NCI-H526 treated with DMSO at 0.1 percent for 48 hours (cell line): ENCODE measurements at regions not wholly inside any gene's neighbourhood (a gene's known extent, or its start where the extent isn't known, plus 50 kb on each side); places are given as distances from the start of the nearest gene placed in this dataset.
"Not testable (repeated sequence)": the region's sequence is repeated elsewhere in the genome, so short reads cannot be mapped to it uniquely, and the experiment has no call there.

ENCODE experiments used
- DNase-seq: peaks from one replicate; lab custom pipeline; 2025; lab: John Stamatoyannopoulos, UW

GRCh38 chr9:3659647-3660046 is 133.8 kb upstream of the RFX3 start:
- DNase-seq, result no peak

- no peak for DNase-seq
Measured at GRCh38 chr9:3658964-3659363, 133.2 kb upstream of the RFX3 start.

- DNase-seq, result no peak
Measured at GRCh38 chr9:3656224-3656623, 130.4 kb upstream of the RFX3 start.

- no peak for DNase-seq
Measured at GRCh38 chr9:3650994-3651622, 125.3 kb upstream of the RFX3 start.

GRCh38 chr9:3648722-3649246 is 123.0 kb upstream of the RFX3 start:
- no peak for DNase-seq

GRCh38 chr9:3648266-3648665 is 122.5 kb upstream of the RFX3 start:
- no peak for DNase-seq

DNA sequence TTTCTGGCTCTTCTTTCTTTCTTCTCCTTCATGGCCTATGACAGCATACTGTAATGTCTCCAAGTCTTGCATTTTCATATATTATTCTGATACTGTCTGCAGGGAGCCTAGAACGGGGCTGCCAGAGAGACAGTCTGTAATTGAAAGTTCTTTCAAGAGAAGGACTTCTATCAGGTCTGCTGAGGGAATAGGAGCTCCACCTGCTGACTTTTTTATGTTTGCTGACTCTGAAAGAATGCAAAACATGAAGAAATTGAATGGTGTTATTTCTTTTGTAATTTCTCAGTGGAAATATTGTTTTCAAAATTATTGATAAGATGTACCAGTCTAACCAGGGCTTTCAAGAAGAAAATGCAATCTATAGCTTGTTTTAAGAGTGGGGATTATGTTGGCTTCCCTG is 121.9 kb upstream of the RFX3 start:
- no peak for DNase-seq

GRCh38 chr9:3646226-3646625 is 120.4 kb upstream of the RFX3 start:
- DNase-seq, result no peak

DNA sequence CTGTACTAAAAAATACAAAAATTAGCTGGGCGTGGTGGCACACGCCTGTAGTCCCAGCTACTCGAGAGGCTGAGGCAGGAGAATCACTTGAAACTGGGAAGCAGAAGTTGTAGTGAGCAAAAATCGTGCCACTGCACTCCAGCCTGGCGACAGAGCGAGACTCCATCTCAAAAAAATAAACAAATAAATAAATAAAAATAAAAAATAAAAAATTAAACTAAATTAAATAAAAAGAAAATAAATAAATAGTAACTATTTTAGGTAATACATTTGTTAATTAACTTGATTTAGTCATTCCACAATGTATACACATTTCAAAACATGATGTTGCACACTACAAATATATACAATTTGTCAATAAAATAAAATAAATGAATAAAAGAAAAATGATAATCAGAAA is 116.3 kb upstream of the RFX3 start:
- DNase-seq, result not testable (repeated sequence)

DNA sequence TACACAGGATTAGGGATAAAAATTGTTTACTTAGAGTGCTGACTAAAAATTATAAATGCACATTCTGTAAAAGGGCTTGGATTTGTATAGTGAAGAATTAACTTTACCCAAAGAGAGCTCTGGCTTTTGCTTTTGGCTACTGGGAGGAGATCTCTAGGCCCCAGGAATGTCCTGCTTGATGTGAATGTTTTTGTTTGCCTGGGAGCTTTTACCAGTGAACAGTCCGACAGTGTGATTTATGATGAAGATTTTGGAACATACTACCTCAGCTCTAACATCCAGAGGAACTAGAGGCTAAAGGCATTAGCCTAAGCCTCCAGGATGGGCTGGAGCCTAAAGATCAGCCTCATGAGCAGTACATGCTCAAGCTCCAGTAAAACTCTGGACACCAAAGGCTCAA is 103.7 kb upstream of the RFX3 start:
- no peak for DNase-seq

DNA sequence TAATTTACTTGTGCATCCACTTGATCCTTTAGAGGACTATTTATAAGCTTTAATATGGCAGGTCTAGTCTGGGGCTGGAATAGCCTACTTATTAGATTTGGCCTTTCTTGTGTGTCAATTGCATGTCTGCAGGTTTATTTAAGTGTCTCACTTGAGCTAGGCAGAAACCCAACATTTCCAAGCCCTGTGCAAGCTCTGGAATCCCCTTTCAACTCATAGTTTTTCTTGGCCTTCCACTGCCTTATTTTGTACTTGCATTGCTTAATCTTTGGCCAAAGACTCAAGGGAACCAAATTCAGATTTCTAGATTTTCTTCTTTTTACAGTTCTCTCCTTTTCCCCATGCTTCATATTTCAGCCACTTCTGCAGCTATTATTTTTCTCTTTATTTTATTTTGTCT is 102.4 kb upstream of the RFX3 start:
- DNase-seq, result no peak

DNA sequence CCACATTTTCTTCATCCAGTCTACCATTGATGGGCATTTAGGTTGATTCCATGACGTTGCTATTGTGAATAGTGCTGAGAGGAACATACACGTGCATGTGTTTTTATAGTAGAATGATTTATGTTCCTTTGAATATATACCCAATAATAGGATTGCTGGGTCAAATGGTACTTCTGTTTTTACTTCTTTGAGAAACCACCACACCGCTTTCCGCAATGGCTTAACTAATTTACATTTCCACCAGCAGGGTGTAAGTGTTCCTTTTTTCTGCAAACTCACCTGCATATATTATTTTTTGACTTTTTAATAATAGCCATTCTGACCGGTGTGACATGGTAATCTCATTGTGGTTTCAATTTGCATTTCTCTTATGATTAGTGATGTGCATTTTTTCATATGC is 82.2 kb upstream of the RFX3 start:
- DNase-seq, result no peak

DNA sequence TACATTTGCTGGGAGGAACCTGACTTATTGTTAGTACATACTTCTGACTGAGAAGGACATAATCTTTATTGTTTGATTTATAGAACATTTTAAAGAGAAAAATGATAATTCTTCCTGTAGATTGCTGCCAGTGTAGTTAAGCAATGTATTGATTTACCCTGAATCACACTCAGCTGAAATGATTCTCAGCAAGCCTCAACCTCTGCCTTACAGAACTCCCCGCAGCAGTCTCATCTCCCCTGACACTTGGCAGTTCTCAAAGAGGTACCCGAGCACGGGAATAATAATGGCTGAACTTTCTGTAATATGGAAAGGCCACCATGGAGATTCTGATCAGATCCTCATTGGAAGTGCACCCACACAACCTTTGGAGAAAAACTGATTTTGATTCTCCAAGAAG is 74.9 kb upstream of the RFX3 start:
- DNase-seq, result no peak

DNA sequence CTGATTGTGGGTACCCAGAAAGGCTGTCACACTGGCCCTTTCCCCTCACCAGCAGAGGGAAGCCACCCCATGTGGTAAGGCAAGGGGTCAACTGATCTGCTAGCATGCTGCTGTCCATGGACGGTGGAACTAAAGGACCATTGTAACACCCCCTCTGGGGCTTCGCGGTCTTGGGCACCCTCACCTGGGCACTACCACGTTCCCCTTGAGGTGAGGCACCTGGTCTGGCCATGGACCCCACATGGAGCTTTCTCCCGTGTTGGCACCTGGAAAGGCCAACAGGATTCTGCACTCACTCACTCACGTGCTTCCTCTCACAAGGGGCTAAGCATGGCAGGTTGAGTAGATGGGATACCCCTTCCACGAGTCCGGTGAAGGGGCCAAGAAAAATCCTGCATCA is 72.0 kb upstream of the RFX3 start:
- no peak for DNase-seq

DNA sequence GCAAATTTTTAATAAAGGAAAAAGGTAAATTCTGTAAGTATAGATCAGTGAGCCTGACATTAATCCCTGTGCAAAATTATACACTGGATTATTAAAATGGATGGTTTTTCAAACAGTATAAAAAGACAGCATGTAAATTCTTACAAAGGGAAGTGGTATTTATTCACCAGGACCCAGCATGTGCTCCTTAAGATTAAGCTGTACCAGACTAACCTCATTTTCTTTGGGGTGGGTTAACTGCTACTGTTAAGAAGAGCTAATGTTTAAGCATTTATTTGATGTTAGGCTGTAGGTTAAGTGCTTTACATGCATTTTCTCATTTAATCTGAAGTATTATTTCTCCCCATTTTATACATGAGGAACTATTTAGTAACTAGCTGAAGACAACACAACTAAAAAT is 60.3 kb upstream of the RFX3 start:
- no peak for DNase-seq

GRCh38 chr9:3585606-3586005 is 59.8 kb upstream of the RFX3 start:
- DNase-seq, result no peak

DNA sequence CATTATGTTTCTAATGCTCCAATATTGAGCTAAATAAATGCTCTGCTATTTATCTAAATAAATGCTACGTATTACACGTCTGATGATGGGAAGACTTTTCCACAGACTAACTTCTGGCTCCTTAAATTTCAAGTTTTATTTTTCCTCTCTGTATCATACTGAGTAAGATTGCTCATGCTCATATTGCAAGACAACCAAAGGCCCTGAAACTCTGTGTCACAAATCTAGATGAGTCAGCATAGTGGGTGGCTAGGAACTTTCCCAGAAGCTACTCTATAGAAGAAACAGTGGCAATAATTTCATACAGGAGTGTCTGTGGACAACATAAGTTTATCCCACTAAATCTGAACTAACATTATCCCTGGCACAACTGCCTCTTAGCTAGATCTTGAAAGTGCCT is 53.0 kb upstream of the RFX3 start:
- no peak for DNase-seq

DNA sequence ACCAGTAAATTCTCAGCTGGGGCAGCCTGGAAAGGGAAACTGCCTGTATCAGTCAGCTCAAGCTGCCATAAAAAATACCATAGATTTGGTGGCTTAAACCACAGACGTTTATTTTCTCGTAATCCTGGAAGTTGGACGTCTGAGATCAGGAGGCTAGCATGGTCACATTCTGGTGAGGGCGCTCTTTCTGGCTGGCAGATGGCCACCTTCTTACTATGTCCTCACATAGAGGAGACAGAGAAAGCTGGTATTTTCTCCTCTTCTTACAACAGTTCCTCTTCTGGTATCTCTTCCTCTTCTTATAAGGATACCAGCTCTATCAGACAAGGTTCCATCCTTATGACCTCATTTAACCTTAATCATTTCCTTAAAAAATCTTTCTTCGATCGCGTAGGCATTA is 50.5 kb upstream of the RFX3 start:
- no peak for DNase-seq

DNA sequence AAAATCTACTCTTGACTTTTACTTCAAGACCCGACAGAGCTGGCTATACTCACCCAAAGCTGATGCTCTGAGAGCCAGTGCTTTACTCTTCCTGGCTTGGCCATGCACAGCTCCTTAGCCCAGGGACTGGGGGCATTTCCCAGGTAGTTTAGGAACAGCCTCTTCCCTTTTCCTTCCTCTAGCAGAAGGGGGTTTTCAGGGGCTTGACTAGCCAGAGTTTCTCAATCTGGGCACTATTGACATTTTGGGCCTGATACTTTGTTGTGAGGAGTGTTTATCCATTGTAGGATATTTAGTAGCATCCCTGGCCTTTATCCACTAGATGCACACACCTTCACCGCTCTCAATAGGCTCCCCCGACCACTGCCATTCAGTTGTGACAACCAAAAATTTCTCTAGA is 50.0 kb upstream of the RFX3 start:
- DNase-seq, result no peak
